CD8-positive, alpha-beta memory T cell (primary cell): ENCODE measurements at regions not wholly inside any gene's neighbourhood (a gene's known extent, or its start where the extent isn't known, plus 50 kb on each side); places are given as distances from the start of the nearest gene placed in this dataset.

ENCODE experiments used
- CTCF ChIA-PET: fragments of 350-600 bp; sonication (Branson Sonifier 250); formaldehyde crosslinking; loops from one replicate; lab custom pipeline; 2021; ENCODE audit warnings: antibody characterized with exemption; lab: Charles Lee
- POLR2A ChIA-PET: fragments of 350-600 bp; sonication (Branson Sonifier 250); formaldehyde crosslinking; loops from one replicate; lab custom pipeline; 2021; ENCODE audit warnings: antibody characterized with exemption; lab: Charles Lee
- DNase-seq, 5 donors: peaks; one replicate each; pipeline versions ENCODE4 v3.0.0 to v3.0.0-alpha.2; 2020 to 2022; ENCODE audit warnings: mixed read lengths in 1 of 5
- H3K27ac ChIP-seq: one replicate; pipeline ENCODE4 v1.7.0; 2013; ENCODE audit warnings: low read depth, mild to moderate bottlenecking, low read length, moderate library complexity
- H3K27me3 ChIP-seq: 2 replicates; pipeline ENCODE4 v1.7.0; 2013; ENCODE audit warnings: low read length, mild to moderate bottlenecking; ENCODE audit not compliant: insufficient read depth, poor library complexity, severe bottlenecking
- H3K36me3 ChIP-seq: 2 replicates; pipeline ENCODE4 v1.7.0; 2013; ENCODE audit warnings: mild to moderate bottlenecking, low read length, moderate library complexity; ENCODE audit not compliant: insufficient read depth
- H3K4me1 ChIP-seq: 2 replicates; pipeline ENCODE4 v1.7.0; 2013; ENCODE audit warnings: mild to moderate bottlenecking, low read length, moderate library complexity; ENCODE audit not compliant: insufficient read depth
- H3K4me3 ChIP-seq: 2 replicates; pipeline ENCODE4 v1.7.0; 2013; ENCODE audit warnings: mild to moderate bottlenecking, low read length
- H3K9me3 ChIP-seq: 2 replicates; pipeline ENCODE4 v1.7.0; 2013; ENCODE audit warnings: mild to moderate bottlenecking, low read length
- H3K27ac Mint-ChIP-seq, 8 donors: one replicate each; pipeline ENCODE4 v1.8.0; 2020 to 2021; ENCODE audit warnings: mixed read lengths in 8 of 8, mild to moderate bottlenecking in 6 of 8, inconsistent platforms in 3 of 8, moderate library complexity in 3 of 8
- H3K27me3 Mint-ChIP-seq, 2 donors: one replicate each; pipeline ENCODE4 v1.8.0; 2020 to 2021; ENCODE audit warnings: mixed read lengths in 2 of 2, mild to moderate bottlenecking in 1 of 2, moderate library complexity in 1 of 2
- H3K36me3 Mint-ChIP-seq, 3 donors: one replicate each; pipeline ENCODE4 v1.8.0; 2020 to 2021; ENCODE audit warnings: mixed read lengths in 3 of 3, inconsistent platforms in 1 of 3, mild to moderate bottlenecking in 1 of 3
- H3K4me1 Mint-ChIP-seq, 3 donors: one replicate each; pipeline ENCODE4 v1.8.0; 2020 to 2021; ENCODE audit warnings: mixed read lengths in 3 of 3, inconsistent platforms in 1 of 3, mild to moderate bottlenecking in 1 of 3
- H3K4me3 Mint-ChIP-seq, 7 donors: one replicate each; pipeline ENCODE4 v1.8.0; 2020 to 2021; ENCODE audit warnings: mixed read lengths in 7 of 7, mild to moderate bottlenecking in 6 of 7, moderate library complexity in 4 of 7, inconsistent platforms in 2 of 7
- H3K9me3 Mint-ChIP-seq, 5 donors: one replicate each; pipeline ENCODE4 v1.8.0; 2020 to 2022; ENCODE audit warnings: mixed read lengths in 5 of 5, mild to moderate bottlenecking in 3 of 5, moderate library complexity in 2 of 5, inconsistent platforms in 1 of 5

DNA sequence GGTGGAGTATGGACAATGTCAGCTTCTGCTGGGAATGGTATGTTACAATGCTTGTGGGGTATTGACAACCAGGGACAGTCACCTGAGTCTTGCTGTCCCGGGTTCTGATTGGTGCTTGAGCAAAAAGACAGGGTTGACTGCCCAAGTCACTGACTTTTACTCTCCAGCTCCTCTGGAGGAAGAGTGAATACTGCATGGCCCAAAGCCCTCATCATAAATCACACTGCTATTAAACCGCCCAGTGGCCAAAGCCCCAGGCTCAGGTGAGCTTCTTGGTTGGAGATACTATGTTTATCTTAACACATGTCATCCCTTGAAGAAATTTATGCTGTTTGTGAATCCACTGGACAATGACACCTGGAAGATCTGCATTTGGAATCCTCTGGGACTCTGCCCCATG lies 90.0 kb upstream of the IGFBP3 start:
- H3K36me3 Mint-ChIP-seq, result no peaks in the 10 kb centered on the region
- peaks cover 0 to 7% (median 2%) of the 10 kb centered on the region in 5 donors for H3K9me3 Mint-ChIP-seq
- H3K27ac Mint-ChIP-seq, result no peak overlapping the region
- CTCF ChIA-PET, result no interaction called here
- H3K4me1 ChIP-seq, result no peaks in the 10 kb centered on the region
- H3K36me3 ChIP-seq, result no peaks in the 10 kb centered on the region
- DNase-seq, result no peak
- no peaks in the 10 kb centered on the region for H3K9me3 ChIP-seq
- no peaks in the 10 kb centered on the region for H3K4me1 Mint-ChIP-seq
- POLR2A ChIA-PET, result no interaction called here
- no peak overlapping the region for H3K27ac ChIP-seq
- no peak overlapping the region for H3K4me3 ChIP-seq
- no peaks in the 10 kb centered on the region for H3K27me3 ChIP-seq
- no peak overlapping the region for H3K4me3 Mint-ChIP-seq
- peaks cover 1 to 3% of the 10 kb centered on the region in 2 donors for H3K27me3 Mint-ChIP-seq

DNA sequence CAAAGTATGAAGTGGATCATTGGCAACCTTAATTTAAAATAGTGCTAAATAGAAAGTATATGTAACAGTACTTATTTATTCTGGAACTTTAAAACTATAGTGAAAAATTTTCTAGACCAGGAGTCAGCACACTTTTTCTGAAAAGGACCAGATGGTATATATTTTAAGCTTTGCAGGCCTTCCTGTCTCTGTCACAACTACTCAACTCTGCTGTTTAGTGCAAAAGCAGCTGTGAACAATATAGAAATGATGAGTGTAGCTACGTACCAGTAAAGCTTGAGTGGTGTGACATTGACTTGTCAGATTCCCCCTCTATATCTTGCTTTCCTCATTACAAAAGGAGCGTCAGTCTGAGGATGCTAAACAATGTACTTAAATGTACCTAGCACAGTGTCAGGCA lies 88.1 kb upstream of the IGFBP3 start:
- Histone ChIP-seq H3K9me3 (no peaks in the 10 kb centered on the region), H3K27me3 (no peaks in the 10 kb centered on the region), H3K4me1 (no peaks in the 10 kb centered on the region), H3K4me3 (no peak overlapping the region), H3K27ac (no peak overlapping the region), H3K36me3 (no peaks in the 10 kb centered on the region)
- Mint-ChIP-seq H3K27ac (no peak overlapping the region), H3K36me3 (no peaks in the 10 kb centered on the region), H3K9me3 (peaks cover 0 to 7% (median 4%) of the 10 kb centered on the region in 5 donors), H3K4me1 (no peaks in the 10 kb centered on the region), H3K4me3 (no peak overlapping the region), H3K27me3 (peaks cover 0 to 3% of the 10 kb centered on the region in 2 donors)
- ChIA-PET CTCF (no interaction called here), POLR2A (no interaction called here)
- no peak for DNase-seq

DNA sequence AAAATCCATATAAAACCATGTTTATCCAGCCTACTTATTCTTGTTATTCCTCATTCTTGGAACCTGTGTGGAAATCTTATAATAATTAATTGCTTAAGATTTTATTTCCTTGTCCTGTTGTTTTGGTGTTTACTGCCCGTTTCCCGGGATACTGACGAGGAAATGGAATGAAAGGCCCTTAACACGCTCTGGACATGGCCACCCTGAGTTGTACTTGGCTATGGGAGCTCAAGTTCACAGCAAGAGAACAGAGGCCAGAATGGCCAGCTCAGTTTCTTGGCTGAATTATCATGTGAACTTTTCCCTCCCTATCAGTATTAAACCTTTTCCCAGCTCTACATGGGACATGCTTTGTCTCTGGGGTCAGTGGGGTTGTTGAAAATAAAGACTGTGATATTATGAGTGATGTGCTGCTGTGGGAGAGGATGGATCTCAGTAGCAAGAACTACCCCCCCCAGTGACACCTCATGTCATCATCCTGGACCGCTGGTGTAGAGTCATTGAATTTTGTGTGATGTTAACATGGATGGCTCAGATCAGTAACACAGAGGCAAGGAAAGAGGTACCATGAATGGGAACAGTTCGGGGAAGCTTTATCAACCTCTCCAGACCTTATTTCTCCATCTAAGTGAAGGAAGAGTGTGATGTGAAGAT lies 87.0 kb upstream of the IGFBP3 start:
- no peak for DNase-seq
- Histone ChIP-seq H3K27me3 (no peaks in the 10 kb centered on the region), H3K27ac (no peak overlapping the region), H3K36me3 (no peaks in the 10 kb centered on the region), H3K9me3 (no peaks in the 10 kb centered on the region), H3K4me1 (no peaks in the 10 kb centered on the region), H3K4me3 (no peak overlapping the region)
- ChIA-PET CTCF (no interaction called here), POLR2A (no interaction called here)
- H3K4me1 Mint-ChIP-seq, result no peaks in the 10 kb centered on the region
- no peaks in the 10 kb centered on the region for H3K36me3 Mint-ChIP-seq
- H3K27ac Mint-ChIP-seq, result no peak overlapping the region
- H3K4me3 Mint-ChIP-seq, result no peak overlapping the region
- H3K27me3 Mint-ChIP-seq, result peaks cover 0 to 3% of the 10 kb centered on the region in 2 donors
- H3K9me3 Mint-ChIP-seq, result peaks cover 0 to 15% (median 8%) of the 10 kb centered on the region in 5 donors

GRCh38 chr7:46007194-46007593 lies 86.1 kb upstream of the IGFBP3 start:
- Mint-ChIP-seq H3K36me3 (no peaks in the 10 kb centered on the region), H3K27ac (no peak overlapping the region), H3K4me3 (no peak overlapping the region), H3K4me1 (no peaks in the 10 kb centered on the region), H3K9me3 (peaks cover 0 to 18% (median 8%) of the 10 kb centered on the region in 5 donors), H3K27me3 (peaks cover 0 to 3% of the 10 kb centered on the region in 2 donors)
- no peak for DNase-seq
- POLR2A ChIA-PET, result no interaction called here
- Histone ChIP-seq H3K36me3 (no peaks in the 10 kb centered on the region), H3K27me3 (no peaks in the 10 kb centered on the region), H3K27ac (no peak overlapping the region), H3K4me1 (no peaks in the 10 kb centered on the region), H3K9me3 (no peaks in the 10 kb centered on the region), H3K4me3 (no peak overlapping the region)
- CTCF ChIA-PET, result no interaction called here

GRCh38 chr7:46006723-46007122 lies 85.7 kb upstream of the IGFBP3 start:
- no peaks in the 10 kb centered on the region for H3K9me3 ChIP-seq
- no peak for DNase-seq
- no peak overlapping the region for H3K4me3 ChIP-seq
- CTCF ChIA-PET, result no interaction called here
- no peaks in the 10 kb centered on the region for H3K36me3 Mint-ChIP-seq
- H3K27me3 ChIP-seq, result no peaks in the 10 kb centered on the region
- no peaks in the 10 kb centered on the region for H3K4me1 ChIP-seq
- no peaks in the 10 kb centered on the region for H3K4me1 Mint-ChIP-seq
- H3K4me3 Mint-ChIP-seq, result no peak overlapping the region
- H3K9me3 Mint-ChIP-seq, result peaks cover 0 to 18% (median 10%) of the 10 kb centered on the region in 5 donors
- POLR2A ChIA-PET, result no interaction called here
- H3K27ac ChIP-seq, result no peak overlapping the region
- H3K36me3 ChIP-seq, result no peaks in the 10 kb centered on the region
- H3K27me3 Mint-ChIP-seq, result peaks cover 0 to 3% of the 10 kb centered on the region in 2 donors
- no peak overlapping the region for H3K27ac Mint-ChIP-seq

- Mint-ChIP-seq H3K4me1 (no peaks in the 10 kb centered on the region), H3K9me3 (peaks cover 0 to 18% (median 12%) of the 10 kb centered on the region in 5 donors), H3K36me3 (no peaks in the 10 kb centered on the region), H3K27ac (no peak overlapping the region), H3K4me3 (no peak overlapping the region), H3K27me3 (no peaks in the 10 kb centered on the region)
- Histone ChIP-seq H3K27ac (no peak overlapping the region), H3K4me3 (no peak overlapping the region), H3K9me3 (no peaks in the 10 kb centered on the region), H3K4me1 (no peaks in the 10 kb centered on the region), H3K27me3 (no peaks in the 10 kb centered on the region), H3K36me3 (no peaks in the 10 kb centered on the region)
- ChIA-PET POLR2A (no interaction called here), CTCF (no interaction called here)
- no peak for DNase-seq
Measured at GRCh38 chr7:46006212-46006611, 85.1 kb upstream of the IGFBP3 start.

- CTCF ChIA-PET, result no interaction called here
- no peaks in the 10 kb centered on the region for H3K4me1 ChIP-seq
- H3K27ac Mint-ChIP-seq, result no peak overlapping the region
Measured at GRCh38 chr7:46004965-46005364, 83.9 kb upstream of the IGFBP3 start.

GRCh38 chr7:46003896-46004875 lies 83.1 kb upstream of the IGFBP3 start:
- H3K27me3 ChIP-seq, result no peaks in the 10 kb centered on the region
- H3K27ac Mint-ChIP-seq, result peak overlapping the region in 1 of 8 donors; percentile 36
- no peaks in the 10 kb centered on the region for H3K36me3 Mint-ChIP-seq
- CTCF ChIA-PET, result no interaction called here
- H3K4me3 Mint-ChIP-seq, result no peak overlapping the region
- DNase-seq, result no peak
- no peak overlapping the region for H3K27ac ChIP-seq
- H3K4me1 ChIP-seq, result no peaks in the 10 kb centered on the region
- no peak overlapping the region for H3K4me3 ChIP-seq
- no peaks in the 10 kb centered on the region for H3K9me3 ChIP-seq
- H3K36me3 ChIP-seq, result no peaks in the 10 kb centered on the region
- H3K4me1 Mint-ChIP-seq, result no peaks in the 10 kb centered on the region
- POLR2A ChIA-PET, result no interaction called here
- H3K9me3 Mint-ChIP-seq, result peaks cover 0 to 18% (median 11%) of the 10 kb centered on the region in 5 donors
- H3K27me3 Mint-ChIP-seq, result no peaks in the 10 kb centered on the region

More at GRCh38 chr7:46004965-46005364, 83.9 kb upstream of the IGFBP3 start:
- no peaks in the 10 kb centered on the region for H3K36me3 ChIP-seq
- POLR2A ChIA-PET, result no interaction called here
- no peaks in the 10 kb centered on the region for H3K36me3 Mint-ChIP-seq
- H3K9me3 Mint-ChIP-seq, result peaks cover 0 to 18% (median 13%) of the 10 kb centered on the region in 5 donors
- no peaks in the 10 kb centered on the region for H3K9me3 ChIP-seq
- H3K27ac ChIP-seq, result no peak overlapping the region
- H3K4me1 Mint-ChIP-seq, result no peaks in the 10 kb centered on the region
- H3K4me3 ChIP-seq, result no peak overlapping the region
- DNase-seq, result no peak
- no peaks in the 10 kb centered on the region for H3K27me3 ChIP-seq
- no peak overlapping the region for H3K4me3 Mint-ChIP-seq
- no peaks in the 10 kb centered on the region for H3K27me3 Mint-ChIP-seq
